ENCODE measurements at regions not wholly inside any gene's neighbourhood (a gene's known extent, or its start where the extent isn't known, plus 50 kb on each side); places are given as distances from the start of the nearest gene placed in this dataset.
"Not testable (repeated sequence)": the region's sequence is repeated elsewhere in the genome, so short reads cannot be mapped to it uniquely, and the experiment has no call there.

- DNase-seq (ENCODE audit: low read depth in 2 of 2), result not testable (repeated sequence)
Measured at GRCh38 chr3:195669310-195669709, 51.5 kb upstream of the MUC20 start.

GRCh38 chr3:195668131-195668766 is 52.5 kb upstream of the MUC20 start:
- DNase-seq (ENCODE audit: low read depth in 2 of 2), result not testable (repeated sequence)

DNA sequence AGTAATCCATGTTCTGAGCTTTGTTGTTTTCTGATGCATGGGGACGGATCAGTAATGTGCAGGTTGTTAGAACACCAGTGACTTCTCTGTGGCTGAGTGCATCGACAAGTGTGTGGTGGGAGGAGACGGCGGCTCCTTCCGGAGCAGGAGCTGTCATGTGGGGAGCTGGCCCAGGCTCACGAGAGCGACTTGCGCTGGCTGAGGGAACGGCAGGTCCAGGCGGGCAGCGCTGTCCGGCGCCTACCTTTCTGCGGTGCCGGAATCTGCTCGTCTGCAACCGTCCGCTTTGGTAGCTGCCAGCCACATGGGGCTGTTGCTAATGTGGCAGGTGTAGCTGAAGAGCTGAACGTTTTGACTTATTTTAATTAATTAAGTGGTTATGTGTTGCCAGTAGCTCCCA is 55.5 kb upstream of the MUC20 start:
- not testable (repeated sequence) for DNase-seq (ENCODE audit: low read depth in 2 of 2)

GRCh38 chr3:195664131-195664530 is 56.6 kb upstream of the MUC20 start:
- DNase-seq (ENCODE audit: low read depth in 2 of 2), result not testable (repeated sequence)

GRCh38 chr3:195659136-195659533 is 61.6 kb upstream of the MUC20 start:
- DNase-seq (ENCODE audit: low read depth in 2 of 2), result not testable (repeated sequence)

GRCh38 chr3:195658381-195659135 is 62.2 kb upstream of the MUC20 start:
- DNase-seq (ENCODE audit: low read depth in 2 of 2), result not testable (repeated sequence)

- DNase-seq (ENCODE audit: low read depth in 2 of 2), result peak; percentile 57 to 85
Measured at GRCh38 chr3:195657475-195658372, 63.1 kb upstream of the MUC20 start.

DNA sequence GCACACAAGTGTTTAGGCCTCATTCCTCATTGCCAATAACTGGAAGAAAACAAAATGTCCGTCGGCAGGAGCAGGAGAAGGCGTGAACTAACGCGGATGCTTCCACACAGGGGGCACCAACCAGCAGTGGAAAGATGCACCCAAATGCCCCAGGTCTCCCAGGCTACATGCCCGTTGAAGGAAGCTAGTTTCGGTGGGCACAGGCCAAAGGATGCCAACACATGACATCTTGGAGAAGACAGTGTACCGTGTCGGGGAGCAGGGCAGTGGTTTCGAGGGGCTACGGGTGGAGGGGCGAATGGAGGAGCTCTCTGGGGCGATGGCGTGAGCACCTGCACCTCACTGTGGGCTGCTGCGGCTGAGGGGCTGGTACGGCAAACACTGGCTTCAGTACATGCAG is 64.7 kb upstream of the MUC20 start:
- DNase-seq (ENCODE audit: low read depth in 2 of 2), result not testable (repeated sequence)

DNA sequence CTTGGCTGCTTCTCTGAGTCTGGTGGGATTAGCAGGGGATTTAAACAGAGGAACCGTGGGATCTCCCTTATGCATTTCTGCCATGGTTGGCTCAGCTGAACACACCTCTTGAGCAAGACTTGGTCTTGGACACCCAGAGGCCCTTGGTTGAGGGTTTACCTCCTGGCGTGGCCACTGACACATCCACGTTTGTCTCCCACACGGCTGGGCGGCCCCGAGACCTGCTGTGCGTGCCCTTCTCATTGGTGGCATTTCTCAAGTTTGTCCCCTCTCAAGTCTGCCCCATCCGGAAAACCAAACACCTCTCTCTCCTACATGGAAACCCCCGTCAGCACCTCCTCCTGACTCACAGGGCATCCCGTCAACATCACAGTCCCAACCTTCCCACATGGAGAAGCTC is 66.0 kb upstream of the MUC20 start:
- not testable (repeated sequence) for DNase-seq (ENCODE audit: low read depth in 2 of 2)

DNA sequence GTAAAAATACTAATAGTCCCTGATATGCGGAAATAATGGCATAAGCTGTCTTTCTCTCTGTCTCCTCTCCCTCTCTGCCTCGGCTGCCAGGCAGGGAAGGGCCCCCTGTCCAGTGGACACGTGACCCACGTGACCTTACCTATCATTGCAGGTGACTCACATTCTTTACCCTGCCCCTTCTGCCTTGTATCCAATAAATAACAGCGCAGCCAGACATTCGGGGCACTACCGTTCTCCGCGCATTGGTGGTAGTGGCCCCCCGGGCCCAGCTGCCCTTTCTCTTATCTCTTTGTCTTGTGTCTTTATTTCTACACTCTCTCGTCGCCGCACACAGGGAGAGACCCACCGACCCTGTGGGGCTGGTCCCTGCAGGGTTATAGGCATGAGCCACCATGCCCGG is 66.6 kb upstream of the MUC20 start:
- not testable (repeated sequence) for DNase-seq (ENCODE audit: low read depth in 2 of 2)

GRCh38 chr3:195653641-195654040 is 67.1 kb upstream of the MUC20 start:
- DNase-seq (ENCODE audit: low read depth in 2 of 2), result not testable (repeated sequence)

- not testable (repeated sequence) for DNase-seq (ENCODE audit: low read depth in 2 of 2)
Measured at GRCh38 chr3:195647912-195648702, 64.4 kb upstream of the APOD start.

- DNase-seq (ENCODE audit: low read depth in 2 of 2), result not testable (repeated sequence)
Measured at GRCh38 chr3:195645872-195646271, 62.1 kb upstream of the APOD start.

DNA sequence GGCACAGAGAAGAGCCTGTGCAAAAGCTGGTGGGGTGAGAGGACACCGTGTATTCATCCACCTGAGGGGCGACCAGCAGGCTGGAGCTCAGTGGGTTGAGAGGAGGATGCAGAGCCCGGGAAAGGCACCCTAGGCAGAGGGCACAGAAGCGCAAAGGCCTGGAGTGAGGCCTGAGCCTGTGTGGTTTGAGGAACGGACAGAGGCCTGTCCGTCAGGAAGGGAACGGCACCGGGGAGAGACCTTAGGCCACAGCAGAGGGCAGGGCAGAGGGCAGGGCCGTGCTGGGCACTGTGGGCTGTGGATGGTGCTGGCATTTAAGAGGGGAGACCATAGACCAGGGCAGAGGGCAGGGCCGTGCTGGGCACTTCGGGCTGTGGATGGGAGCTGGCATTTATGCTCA is 59.5 kb upstream of the APOD start:
- not testable (repeated sequence) for DNase-seq (ENCODE audit: low read depth in 2 of 2)

- not testable (repeated sequence) for DNase-seq (ENCODE audit: low read depth in 2 of 2)
Measured at GRCh38 chr3:195642311-195642710, 58.6 kb upstream of the APOD start.

DNA sequence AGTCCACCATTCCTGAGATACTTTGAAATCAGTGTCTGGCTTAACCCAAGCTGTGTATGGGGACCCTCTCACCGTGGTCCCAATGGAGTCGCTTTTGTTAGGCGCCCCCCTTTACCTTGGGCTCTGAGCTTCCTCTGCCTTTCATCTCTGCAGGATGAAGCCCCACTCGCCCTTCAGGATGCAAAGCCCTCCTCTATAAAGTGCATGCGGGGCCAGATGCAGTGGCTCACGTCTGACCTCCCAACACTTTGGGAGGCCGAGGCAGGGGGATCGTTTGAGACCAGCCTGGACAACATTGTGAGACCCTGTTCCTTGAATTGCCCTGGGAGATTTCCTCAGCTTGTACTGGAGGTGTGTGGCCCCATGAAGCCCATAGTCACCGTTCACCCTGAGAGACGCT is 54.7 kb upstream of the APOD start:
- DNase-seq (ENCODE audit: low read depth in 2 of 2), result not testable (repeated sequence)

DNA sequence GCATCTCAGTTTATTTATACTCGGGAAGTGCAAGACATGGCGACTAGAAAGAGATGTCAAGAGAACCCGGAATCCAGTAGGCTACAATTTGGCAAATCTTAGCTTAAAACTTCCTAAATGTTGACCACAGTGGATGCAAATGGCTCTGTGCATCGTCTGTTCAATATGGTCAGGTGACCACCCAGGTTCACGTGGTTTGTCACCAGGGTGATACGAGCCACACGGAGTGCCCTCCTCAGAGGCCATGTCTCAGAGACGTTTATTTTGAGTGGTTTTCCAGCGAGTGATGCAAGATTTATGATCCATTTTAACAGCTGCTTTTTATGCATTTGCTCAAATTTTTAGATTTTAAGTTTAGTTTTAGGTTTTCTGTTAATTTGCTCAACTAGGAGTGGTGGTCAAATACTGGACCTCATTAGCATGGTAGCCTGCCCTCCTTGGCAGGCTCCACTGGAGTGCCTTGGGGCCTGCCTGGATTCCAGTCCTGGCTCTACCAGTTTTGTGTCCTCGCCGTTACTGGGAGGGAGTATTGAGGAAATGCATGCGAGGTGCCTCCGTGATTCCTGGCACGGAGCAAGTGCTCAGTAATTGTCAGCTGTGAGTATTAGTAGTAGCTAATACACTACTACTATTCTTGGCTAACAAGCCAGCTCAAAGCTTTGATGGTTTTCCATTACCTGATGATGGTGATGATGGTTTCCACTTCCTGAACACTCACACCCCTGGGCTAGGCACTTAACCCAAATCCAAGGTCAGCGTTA is 53.9 kb upstream of the APOD start:
- not testable (repeated sequence) for DNase-seq (ENCODE audit: low read depth in 2 of 2)

GRCh38 chr3:195637011-195637410 is 53.3 kb upstream of the APOD start:
- DNase-seq (ENCODE audit: low read depth in 2 of 2), result not testable (repeated sequence)

GRCh38 chr3:195635898-195636685 is 52.4 kb upstream of the APOD start:
- not testable (repeated sequence) for DNase-seq (ENCODE audit: low read depth in 2 of 2)
